ENCODE measurements at regions not wholly inside any gene's neighbourhood (a gene's known extent, or its start where the extent isn't known, plus 50 kb on each side); places are given as distances from the start of the nearest gene placed in this dataset.

- no peak for TF ChIP-seq CTCF (IDR thresholded peaks at IDR 0.05; ENCODE audit: extremely low read depth, missing control alignments)
Observed at GRCh38 chr9:75385236-75385635, 296.9 kb downstream of the OSTF1 start.

GRCh38 chr9:75389101-75389500 lies 300.8 kb downstream of the OSTF1 start:
- TF ChIP-seq CTCF (IDR thresholded peaks at IDR 0.05; ENCODE audit: extremely low read depth, missing control alignments) = no peak
- DNase-seq (ENCODE audit: low spot score) = no peak

More at GRCh38 chr9:75385236-75385635, 296.9 kb downstream of the OSTF1 start:
- no peak for DNase-seq (ENCODE audit: low spot score)

GRCh38 chr9:75390951-75391350 lies 302.6 kb downstream of the OSTF1 start:
- no peak for TF ChIP-seq CTCF (IDR thresholded peaks at IDR 0.05; ENCODE audit: extremely low read depth, missing control alignments)
- no peak for DNase-seq (ENCODE audit: low spot score)

GRCh38 chr9:75391497-75391896 lies 303.2 kb downstream of the OSTF1 start:
- TF ChIP-seq CTCF (IDR thresholded peaks at IDR 0.05; ENCODE audit: extremely low read depth, missing control alignments) = no peak

GRCh38 chr9:75395336-75395735 lies 307.0 kb downstream of the OSTF1 start:
- TF ChIP-seq CTCF (IDR thresholded peaks at IDR 0.05; ENCODE audit: extremely low read depth, missing control alignments) = no peak
- no peak for DNase-seq (ENCODE audit: low spot score)

More at GRCh38 chr9:75391497-75391896, 303.2 kb downstream of the OSTF1 start:
- no peak for DNase-seq (ENCODE audit: low spot score)

- no peak for DNase-seq (ENCODE audit: low spot score)
Observed at GRCh38 chr9:75397836-75398235, 309.5 kb downstream of the OSTF1 start.

GRCh38 chr9:75408391-75408790 lies 320.1 kb downstream of the OSTF1 start:
- no peak for TF ChIP-seq CTCF (IDR thresholded peaks at IDR 0.05; ENCODE audit: extremely low read depth, missing control alignments)
- DNase-seq (ENCODE audit: low spot score) = no peak

More at GRCh38 chr9:75397836-75398235, 309.5 kb downstream of the OSTF1 start:
- TF ChIP-seq CTCF (IDR thresholded peaks at IDR 0.05; ENCODE audit: extremely low read depth, missing control alignments) = no peak

All from GM20000 (cell line).